Gastrocnemius medialis (tissue), 4 donors: ENCODE measurements at regions not wholly inside any gene's neighbourhood (a gene's known extent, or its start where the extent isn't known, plus 50 kb on each side); places are given as distances from the start of the nearest gene placed in this dataset.

Source experiments
- CTCF ChIP-seq, 5 experiments: fragments of 450-650 bp in 3 of 5; fragments of 200-600 bp in 2 of 5; sonication (generic) in 2 of 5; IDR thresholded peaks in 4 of 5; conservative IDR thresholded peaks in 1 of 5; 1 replicate in 4 of 5; 2 replicates in 1 of 5; pipeline ENCODE4 v1.5.1; 2016 to 2019; ENCODE audit warnings: antibody characterized with exemption in 5 of 5, mild to moderate bottlenecking in 3 of 5, moderate library complexity in 3 of 5
- POLR2A ChIP-seq, 2 donors: fragments of 450-650 bp; IDR thresholded peaks; one replicate each; pipeline ENCODE4 v1.6.1; 2017; ENCODE audit warnings: antibody characterized with exemption in 2 of 2, mild to moderate bottlenecking in 2 of 2, moderate library complexity in 2 of 2

GRCh38 chr6:41475164-41475563 is 71.0 kb upstream of the FOXP4 start:
- TF ChIP-seq CTCF (IDR thresholded peaks at IDR 0.05 in 4 of 5, conservative IDR thresholded peaks at IDR 0.05 in 1 of 5) = no peak
- TF ChIP-seq POLR2A (IDR thresholded peaks at IDR 0.05) = no peak
